PC-3 (cell line): ENCODE measurements at regions not wholly inside any gene's neighbourhood (a gene's known extent, or its start where the extent isn't known, plus 50 kb on each side); places are given as distances from the start of the nearest gene placed in this dataset.
A peak's percentile ranks its signal among the peaks of the same experiment; 100 is the strongest.

Experiments
- ATAC-seq: fragments of 200-7000 bp; cut with Tn5 transposase; 2 replicates; pipeline ENCODE4 v1.9.1; 2020; ENCODE audit warnings: mild to moderate bottlenecking, moderate library complexity
- BruUV-seq: library from RNA; stranded (reverse); fragments of 400-500 nt; replicated peaks from 2 replicates; lab custom pipeline; 2021; lab: Mats Ljungman, UMichigan
- CTCF ChIA-PET: fragments of 300-600 bp; sonication (Branson Sonifier 250); formaldehyde crosslinking; loops from one replicate; lab custom pipeline; 2022; ENCODE audit warnings: antibody characterized with exemption; lab: Charles Lee
- POLR2A ChIA-PET: fragments of 300-600 bp; sonication (Branson Sonifier 250); formaldehyde crosslinking; loops from one replicate; lab custom pipeline; 2022; ENCODE audit warnings: antibody characterized with exemption; ENCODE audit not compliant: unreplicated experiment; lab: Charles Lee
- DNase-seq: peaks from one replicate; pipeline ENCODE4 v3.0.0-alpha.2; 2015
- H2AFZ ChIP-seq: fragments of 300-600 bp; sonication (generic); 2 replicates; pipeline ENCODE4 v1.6.0; 2016; ENCODE audit warnings: antibody characterized with exemption, low read length
- H3F3A ChIP-seq: fragments of 300-600 bp; sonication (generic); one replicate; pipeline ENCODE4 v1.6.0; 2017; ENCODE audit warnings: antibody characterized with exemption, low read length, control low read depth, mild to moderate bottlenecking; ENCODE audit not compliant: unreplicated experiment
- H3K27ac ChIP-seq: fragments of 300-600 bp; sonication (generic); 2 replicates; pipeline ENCODE4 v1.5.1; 2016; ENCODE audit warnings: mild to moderate bottlenecking, low read length
- H3K27me3 ChIP-seq: fragments of 300-600 bp; sonication (generic); 2 replicates; pipeline ENCODE4 v1.6.1; 2016; ENCODE audit warnings: low read length, mixed read lengths
- H3K36me3 ChIP-seq: fragments of 300-600 bp; sonication (generic); 2 replicates; pipeline ENCODE4 v1.6.1; 2016; ENCODE audit warnings: low read depth, mixed run types, low read length, mixed read lengths
- H3K4me1 ChIP-seq: fragments of 300-600 bp; sonication (generic); 2 replicates; pipeline ENCODE4 v1.5.1; 2016; ENCODE audit warnings: low read length; ENCODE audit not compliant: insufficient read depth
- H3K4me2 ChIP-seq: fragments of 300-600 bp; sonication (generic); 2 replicates; pipeline ENCODE4 v1.6.0; 2016; ENCODE audit warnings: low read length
- H3K4me3 ChIP-seq: fragments of 300-600 bp; sonication (generic); 2 replicates; pipeline ENCODE4 v1.5.1; 2016; ENCODE audit warnings: mild to moderate bottlenecking, low read length, mixed read lengths
- H3K79me2 ChIP-seq: fragments of 300-600 bp; sonication (generic); 2 replicates; pipeline ENCODE4 v1.6.1; 2017; ENCODE audit warnings: low read length, mixed read lengths
- H3K9ac ChIP-seq: fragments of 300-600 bp; sonication (generic); 2 replicates; pipeline ENCODE4 v1.6.0; 2016; ENCODE audit warnings: mild to moderate bottlenecking, low read length
- H3K9me2 ChIP-seq: fragments of 300-600 bp; sonication (generic); replicated peaks from 2 replicates; pipeline ENCODE4 v1.6.1; 2016; ENCODE audit warnings: mixed run types, low read length, mixed read lengths
- H3K9me3 ChIP-seq: fragments of 300-600 bp; sonication (generic); 2 replicates; pipeline ENCODE4 v1.6.1; 2016; ENCODE audit warnings: low read length, mixed read lengths
- H4K20me1 ChIP-seq: fragments of 300-600 bp; sonication (generic); 2 replicates; pipeline ENCODE4 v1.6.1; 2016; ENCODE audit warnings: low read length, mixed read lengths
- EZH2 ChIP-seq: fragments of 300-600 bp; sonication (generic); IDR thresholded peaks from one replicate; pipeline ENCODE4 v1.6.1; 2017; ENCODE audit warnings: antibody characterized with exemption, mild to moderate bottlenecking, low read length; ENCODE audit not compliant: unreplicated experiment
- EZH2phosphoT487 ChIP-seq: fragments of 300-600 bp; sonication (generic); IDR thresholded peaks from 2 replicates; pipeline ENCODE4 v1.6.1; 2018; ENCODE audit warnings: mild to moderate bottlenecking, antibody characterized with exemption, low read length, borderline replicate concordance
- intact Hi-C: fragments of 100-400 bp; cut with micrococcal nuclease; formaldehyde crosslinking; loops from 2 replicates; pipeline ENCODE4 v1.9.0; 2023
- TF ChIP-seq, protein P1 (sequence below): fragments of 300-600 bp; sonication (generic); conservative IDR thresholded peaks from 2 replicates; pipeline ENCODE4 v1.5.1; 2017; ENCODE audit warnings: antibody characterized with exemption, low read depth, mild to moderate bottlenecking, low read length

GRCh38 chr4:81664079-81664478 lies 192.4 kb upstream of the RASGEF1B start:
- Histone ChIP-seq H3K4me1 (no peaks in the 10 kb centered on the region), H4K20me1 (no peaks in the 10 kb centered on the region), H3K9ac (no peak overlapping the region), H3K27me3 (peaks cover 4% of the 10 kb centered on the region), H3K4me3 (no peak overlapping the region), H3K36me3 (no peaks in the 10 kb centered on the region), H3K9me2 (no peaks in the 10 kb centered on the region), H3F3A (no peaks in the 10 kb centered on the region), H3K27ac (no peak overlapping the region), H2AFZ (no peak overlapping the region), H3K4me2 (no peak overlapping the region), H3K9me3 (no peaks in the 10 kb centered on the region), H3K79me2 (no peaks in the 10 kb centered on the region)
- no peak for ATAC-seq
- intact Hi-C loops, result no loop called here
- CTCF ChIA-PET, result no interaction called here
- no TSS peak for BruUV-seq
- TF ChIP-seq, protein P1, sequence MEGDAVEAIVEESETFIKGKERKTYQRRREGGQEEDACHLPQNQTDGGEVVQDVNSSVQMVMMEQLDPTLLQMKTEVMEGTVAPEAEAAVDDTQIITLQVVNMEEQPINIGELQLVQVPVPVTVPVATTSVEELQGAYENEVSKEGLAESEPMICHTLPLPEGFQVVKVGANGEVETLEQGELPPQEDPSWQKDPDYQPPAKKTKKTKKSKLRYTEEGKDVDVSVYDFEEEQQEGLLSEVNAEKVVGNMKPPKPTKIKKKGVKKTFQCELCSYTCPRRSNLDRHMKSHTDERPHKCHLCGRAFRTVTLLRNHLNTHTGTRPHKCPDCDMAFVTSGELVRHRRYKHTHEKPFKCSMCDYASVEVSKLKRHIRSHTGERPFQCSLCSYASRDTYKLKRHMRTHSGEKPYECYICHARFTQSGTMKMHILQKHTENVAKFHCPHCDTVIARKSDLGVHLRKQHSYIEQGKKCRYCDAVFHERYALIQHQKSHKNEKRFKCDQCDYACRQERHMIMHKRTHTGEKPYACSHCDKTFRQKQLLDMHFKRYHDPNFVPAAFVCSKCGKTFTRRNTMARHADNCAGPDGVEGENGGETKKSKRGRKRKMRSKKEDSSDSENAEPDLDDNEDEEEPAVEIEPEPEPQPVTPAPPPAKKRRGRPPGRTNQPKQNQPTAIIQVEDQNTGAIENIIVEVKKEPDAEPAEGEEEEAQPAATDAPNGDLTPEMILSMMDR, result no peak
- TF ChIP-seq EZH2phosphoT487 (no peak), EZH2 (no peak)
- POLR2A ChIA-PET, result no interaction called here
- DNase-seq, result peak; percentile 25

- POLR2A ChIA-PET, result no interaction called here
- intact Hi-C loops, result no loop called here
- ATAC-seq, result no peak
Observed at GRCh38 chr4:81663368-81663767, 191.7 kb upstream of the RASGEF1B start.

GRCh38 chr4:81659051-81659450 lies 187.3 kb upstream of the RASGEF1B start:
- no peak overlapping the region for H3K27ac ChIP-seq
- H2AFZ ChIP-seq, result no peak overlapping the region
- H3K4me2 ChIP-seq, result no peak overlapping the region
- DNase-seq, result no peak
- no peaks in the 10 kb centered on the region for H3K9me3 ChIP-seq
- no peak for ATAC-seq
- H3K27me3 ChIP-seq, result no peaks in the 10 kb centered on the region
- no peaks in the 10 kb centered on the region for H3K79me2 ChIP-seq
- no peak overlapping the region for H3K4me3 ChIP-seq
- no peaks in the 10 kb centered on the region for H3K4me1 ChIP-seq
- intact Hi-C loops, result no loop called here
- H3F3A ChIP-seq, result no peaks in the 10 kb centered on the region
- H3K9me2 ChIP-seq, result no peaks in the 10 kb centered on the region
- CTCF ChIA-PET, result no interaction called here
- BruUV-seq, result no TSS peak
- H4K20me1 ChIP-seq, result no peaks in the 10 kb centered on the region
- no peaks in the 10 kb centered on the region for H3K36me3 ChIP-seq
- TF ChIP-seq EZH2phosphoT487, result no peak
- TF ChIP-seq, protein P1, result no peak
- TF ChIP-seq EZH2, result no peak
- H3K9ac ChIP-seq, result no peak overlapping the region
- POLR2A ChIA-PET, result no interaction called here

More at GRCh38 chr4:81663368-81663767, 191.7 kb upstream of the RASGEF1B start:
- H2AFZ ChIP-seq, result no peak overlapping the region
- H3K36me3 ChIP-seq, result no peaks in the 10 kb centered on the region
- H3K4me3 ChIP-seq, result no peak overlapping the region
- no peaks in the 10 kb centered on the region for H3K27me3 ChIP-seq
- H3F3A ChIP-seq, result no peaks in the 10 kb centered on the region
- no peaks in the 10 kb centered on the region for H3K9me2 ChIP-seq
- no peaks in the 10 kb centered on the region for H3K9me3 ChIP-seq
- TF ChIP-seq EZH2 (no peak), EZH2phosphoT487 (no peak)
- TF ChIP-seq, protein P1, result no peak
- no peak overlapping the region for H3K27ac ChIP-seq
- CTCF ChIA-PET, result no interaction called here
- H3K4me1 ChIP-seq, result no peaks in the 10 kb centered on the region
- no peaks in the 10 kb centered on the region for H3K79me2 ChIP-seq
- H4K20me1 ChIP-seq, result no peaks in the 10 kb centered on the region
- no peak overlapping the region for H3K9ac ChIP-seq
- DNase-seq, result no peak
- no peak overlapping the region for H3K4me2 ChIP-seq
- no TSS peak for BruUV-seq
